ENCODE measurements at regions not wholly inside any gene's neighbourhood (a gene's known extent, or its start where the extent isn't known, plus 50 kb on each side); places are given as distances from the start of the nearest gene placed in this dataset.

DNA sequence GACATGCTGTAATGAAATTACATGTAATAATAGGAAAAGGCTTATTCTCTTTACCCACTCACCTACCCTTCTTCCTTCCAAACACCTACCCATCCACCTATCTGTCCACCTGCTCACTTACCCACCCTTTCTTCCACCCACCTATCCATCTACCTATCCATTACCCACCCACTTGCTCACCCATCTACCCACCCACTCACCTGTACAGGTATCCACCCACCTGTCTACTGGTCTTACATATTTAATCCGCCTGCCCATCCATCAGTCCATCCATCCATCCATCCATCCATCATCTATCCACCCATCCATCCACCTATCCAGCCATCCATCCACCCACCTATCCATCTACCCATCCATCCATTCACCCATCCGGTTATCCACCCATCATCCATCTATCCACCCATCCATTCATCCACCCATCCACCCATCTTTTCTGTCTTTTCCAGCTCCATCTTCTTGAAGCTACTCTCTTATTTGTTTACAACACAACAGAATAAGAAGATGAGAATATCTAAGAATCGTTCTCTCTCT, 133.3 kb upstream of the STX18 start:
- TF ChIP-seq, protein P1, sequence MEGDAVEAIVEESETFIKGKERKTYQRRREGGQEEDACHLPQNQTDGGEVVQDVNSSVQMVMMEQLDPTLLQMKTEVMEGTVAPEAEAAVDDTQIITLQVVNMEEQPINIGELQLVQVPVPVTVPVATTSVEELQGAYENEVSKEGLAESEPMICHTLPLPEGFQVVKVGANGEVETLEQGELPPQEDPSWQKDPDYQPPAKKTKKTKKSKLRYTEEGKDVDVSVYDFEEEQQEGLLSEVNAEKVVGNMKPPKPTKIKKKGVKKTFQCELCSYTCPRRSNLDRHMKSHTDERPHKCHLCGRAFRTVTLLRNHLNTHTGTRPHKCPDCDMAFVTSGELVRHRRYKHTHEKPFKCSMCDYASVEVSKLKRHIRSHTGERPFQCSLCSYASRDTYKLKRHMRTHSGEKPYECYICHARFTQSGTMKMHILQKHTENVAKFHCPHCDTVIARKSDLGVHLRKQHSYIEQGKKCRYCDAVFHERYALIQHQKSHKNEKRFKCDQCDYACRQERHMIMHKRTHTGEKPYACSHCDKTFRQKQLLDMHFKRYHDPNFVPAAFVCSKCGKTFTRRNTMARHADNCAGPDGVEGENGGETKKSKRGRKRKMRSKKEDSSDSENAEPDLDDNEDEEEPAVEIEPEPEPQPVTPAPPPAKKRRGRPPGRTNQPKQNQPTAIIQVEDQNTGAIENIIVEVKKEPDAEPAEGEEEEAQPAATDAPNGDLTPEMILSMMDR (IDR thresholded peaks at IDR 0.05): no peak
- no peak for TF ChIP-seq POLR2A (IDR thresholded peaks at IDR 0.05)

Data from body of pancreas (tissue), 4 donors.